T-helper 1 cell treated with Interleukin-12 subunit alpha and Interleukin-12 subunit beta and Interleukin-4 antibody, amounts not matched to agents 30 μg/mL and 1 μg/mL, for 36 hours (primary cell): ENCODE measurements at regions not wholly inside any gene's neighbourhood (a gene's known extent, or its start where the extent isn't known, plus 50 kb on each side); places are given as distances from the start of the nearest gene placed in this dataset.

Source experiments
- H3K27ac Mint-ChIP-seq: one replicate; pipeline ENCODE4 v1.8.0; 2021; ENCODE audit warnings: mild to moderate bottlenecking, mixed read lengths
- H3K27me3 Mint-ChIP-seq: one replicate; pipeline ENCODE4 v1.8.0; 2021; ENCODE audit warnings: low read depth, mixed read lengths
- H3K36me3 Mint-ChIP-seq: one replicate; pipeline ENCODE4 v1.8.0; 2021; ENCODE audit warnings: low read depth, mixed read lengths
- H3K4me1 Mint-ChIP-seq: one replicate; pipeline ENCODE4 v1.8.0; 2021; ENCODE audit warnings: low read depth, mixed read lengths
- H3K4me3 Mint-ChIP-seq: one replicate; pipeline ENCODE4 v1.8.0; 2021; ENCODE audit warnings: mild to moderate bottlenecking, moderate library complexity, mixed read lengths
- H3K9me3 Mint-ChIP-seq: one replicate; pipeline ENCODE4 v1.8.0; 2021; ENCODE audit warnings: mixed read lengths

- Mint-ChIP-seq H3K36me3 (no peaks in the 10 kb centered on the region), H3K4me3 (no peak overlapping the region), H3K9me3 (no peaks in the 10 kb centered on the region), H3K27me3 (peaks cover 23% of the 10 kb centered on the region), H3K27ac (no peak overlapping the region), H3K4me1 (no peaks in the 10 kb centered on the region)
Measured at GRCh38 chr17:56739376-56739775, 94.3 kb downstream of the C17orf67 start.

- Mint-ChIP-seq H3K4me3 (no peak overlapping the region), H3K4me1 (no peaks in the 10 kb centered on the region), H3K27me3 (peaks cover 23% of the 10 kb centered on the region), H3K9me3 (no peaks in the 10 kb centered on the region), H3K27ac (no peak overlapping the region), H3K36me3 (no peaks in the 10 kb centered on the region)
Measured at GRCh38 chr17:56739776-56740175, 93.9 kb downstream of the C17orf67 start.

- Mint-ChIP-seq H3K27me3 (peaks cover 23% of the 10 kb centered on the region), H3K27ac (no peak overlapping the region)
Measured at GRCh38 chr17:56740481-56740880, 93.2 kb downstream of the C17orf67 start.

More at GRCh38 chr17:56740481-56740880, 93.2 kb downstream of the C17orf67 start:
- Mint-ChIP-seq H3K36me3 (no peaks in the 10 kb centered on the region), H3K4me1 (no peaks in the 10 kb centered on the region), H3K4me3 (no peak overlapping the region), H3K9me3 (no peaks in the 10 kb centered on the region)
